GM19395 (cell line): ENCODE measurements at regions not wholly inside any gene's neighbourhood (a gene's known extent, or its start where the extent isn't known, plus 50 kb on each side); places are given as distances from the start of the nearest gene placed in this dataset.

Experiments
- ATAC-seq: cut with Tn5 transposase; IDR thresholded peaks from one replicate; pipeline ENCODE4 v1.9.1; 2021; ENCODE audit warnings: mild to moderate bottlenecking, moderate library complexity; ENCODE audit not compliant: unreplicated experiment

GRCh38 chr3:156620901-156621300, 53.5 kb upstream of the TIPARP start:
- ATAC-seq = no peak

DNA sequence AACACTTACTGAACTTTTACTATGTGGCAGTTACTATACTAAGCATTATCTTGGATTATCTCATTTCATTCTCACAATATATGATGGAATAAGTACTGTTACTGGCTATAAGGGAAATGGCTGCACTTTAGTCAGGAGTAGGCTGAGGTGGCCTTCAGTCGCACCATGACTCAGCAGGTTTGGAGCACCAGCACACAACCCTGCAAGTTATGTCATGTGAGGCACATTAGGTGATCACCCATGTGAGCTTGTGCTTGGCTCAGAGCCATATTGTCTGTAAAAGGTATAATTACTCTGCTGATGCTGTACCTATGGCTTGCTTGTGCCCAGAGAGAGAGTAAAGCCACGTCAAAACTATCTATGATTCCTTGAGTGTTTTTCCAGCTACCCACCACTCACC, 54.1 kb upstream of the TIPARP start:
- ATAC-seq = no peak

GRCh38 chr3:156619376-156619775, 55.0 kb upstream of the TIPARP start:
- ATAC-seq = no peak

- no peak for ATAC-seq
Measured at GRCh38 chr3:156617781-156618180, 56.6 kb upstream of the TIPARP start.

DNA sequence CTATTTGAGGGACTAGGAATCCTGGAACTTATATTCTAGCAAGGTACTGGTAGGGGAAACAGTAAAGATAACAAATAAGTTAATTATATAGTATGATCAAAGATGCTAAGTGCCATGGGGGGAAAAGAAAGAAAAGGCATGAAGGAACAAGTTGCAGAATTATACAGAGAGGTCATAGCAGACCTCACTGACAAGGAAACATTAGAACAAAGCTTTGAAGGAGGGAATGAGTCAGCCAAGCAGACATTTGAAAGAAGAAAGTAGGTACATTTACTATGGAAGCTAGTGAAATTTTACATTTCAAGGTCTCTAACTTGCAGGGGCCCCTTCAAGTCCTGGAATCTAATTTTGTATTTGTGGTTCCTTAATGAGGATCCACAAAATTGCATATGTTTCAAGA, 57.2 kb upstream of the TIPARP start:
- ATAC-seq = no peak

- no peak for ATAC-seq
Measured at GRCh38 chr3:156615592-156616173, 58.7 kb upstream of the TIPARP start.

DNA sequence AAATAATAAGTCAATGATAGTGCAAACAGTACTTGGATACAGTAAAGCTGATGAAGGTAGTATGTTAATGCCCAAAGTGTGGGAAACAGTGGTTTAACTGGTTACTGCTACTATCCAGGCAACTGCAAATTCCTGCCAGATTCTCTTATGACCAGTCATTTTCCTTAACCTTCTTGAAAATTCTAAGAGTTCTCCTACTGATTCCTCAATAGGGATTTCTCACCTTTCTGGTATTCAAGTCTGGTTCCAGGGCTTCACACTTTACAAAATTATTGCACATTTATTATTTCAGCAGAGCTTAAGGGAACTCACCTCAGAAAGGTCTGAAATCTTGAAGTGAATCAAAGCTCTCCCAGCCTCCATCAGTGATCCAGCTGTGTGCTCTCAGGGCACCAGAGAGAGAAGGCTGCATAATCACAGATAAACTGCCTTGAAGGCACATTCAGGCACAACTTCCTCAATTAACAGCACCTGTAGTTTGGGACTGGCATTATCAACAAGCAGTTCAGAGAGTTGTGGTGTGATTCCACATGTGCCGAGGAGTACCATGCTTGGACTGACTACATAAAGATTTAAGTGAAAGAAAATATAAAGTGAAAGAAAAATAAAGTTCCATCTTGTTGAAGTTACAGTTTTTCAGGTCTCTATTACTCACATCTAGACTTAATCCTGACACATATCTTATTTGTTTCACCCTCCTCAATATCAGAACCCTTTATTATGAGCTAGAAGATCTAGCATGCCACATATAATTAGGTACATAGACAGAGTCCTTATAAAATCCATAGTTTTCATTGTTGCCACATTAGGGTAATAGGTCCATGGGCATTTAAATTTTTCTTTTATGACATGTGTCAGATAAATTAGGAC, 59.5 kb upstream of the TIPARP start:
- ATAC-seq = no peak

DNA sequence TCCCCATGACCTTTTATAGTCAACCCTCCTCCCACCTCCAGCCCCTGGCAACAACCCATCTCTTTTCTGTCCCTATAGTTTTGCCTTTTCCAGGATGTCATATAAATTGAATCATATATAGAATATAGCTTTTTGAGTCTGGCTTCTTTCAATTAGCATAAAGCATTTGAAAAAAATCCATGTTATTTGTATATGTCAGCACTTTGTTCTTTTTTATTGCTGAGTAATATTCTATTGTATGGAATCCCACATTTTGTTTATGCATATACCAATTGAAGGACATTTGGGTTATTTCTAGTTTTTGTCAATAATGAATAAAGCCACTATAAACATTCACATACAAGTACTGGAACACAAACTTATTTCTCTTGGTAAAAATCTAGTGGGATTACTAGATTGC, 58.0 kb upstream of the SSR3 start:
- ATAC-seq = no peak

DNA sequence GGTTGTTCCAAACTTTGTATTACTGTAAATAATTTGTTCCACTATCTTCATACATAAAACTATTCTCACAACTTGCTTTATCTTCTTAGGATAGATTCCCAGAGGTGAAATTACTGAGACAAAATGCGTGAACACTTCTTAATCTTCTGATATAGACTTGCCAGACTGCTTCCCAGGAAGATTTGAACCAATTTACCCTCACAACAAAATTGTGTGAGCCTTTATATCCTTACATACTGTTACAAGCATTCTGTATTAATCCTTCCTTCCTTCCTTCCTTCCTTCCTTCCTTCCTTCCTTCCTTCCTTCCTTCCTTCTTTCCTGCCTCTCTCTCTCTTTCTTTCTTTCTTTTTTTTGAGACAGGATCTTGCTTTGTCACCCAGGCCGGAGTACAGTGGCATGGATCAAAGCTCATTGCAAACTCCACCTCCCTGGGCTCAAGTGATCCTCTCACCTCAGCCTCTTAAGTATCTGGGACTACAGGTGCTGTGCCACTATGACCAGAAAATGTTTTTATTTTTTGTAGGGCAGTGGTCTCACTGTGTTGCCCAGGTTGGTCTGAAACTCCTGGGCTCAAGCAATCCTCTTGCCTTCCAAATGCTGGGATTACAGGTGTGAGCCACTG, 57.1 kb upstream of the SSR3 start:
- no peak for ATAC-seq

DNA sequence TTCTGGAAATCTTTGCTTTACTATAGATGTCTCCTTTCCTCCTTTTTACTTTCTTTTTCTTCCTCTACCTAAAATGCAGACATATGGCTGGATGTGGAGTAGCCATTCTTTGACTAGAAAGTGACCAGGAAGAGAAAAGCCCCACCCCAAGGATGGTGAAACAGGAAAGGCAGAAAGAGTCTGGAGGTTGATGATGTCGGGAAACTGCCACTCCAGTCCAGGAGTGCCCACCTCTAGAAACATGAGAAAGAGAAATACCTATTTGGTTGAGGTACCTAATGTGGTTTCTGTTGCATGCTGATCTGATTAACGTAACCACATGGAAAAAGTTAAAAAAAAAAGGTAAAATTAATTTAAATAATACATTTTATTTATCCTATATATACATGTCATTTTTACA, 55.2 kb upstream of the SSR3 start:
- no peak for ATAC-seq

DNA sequence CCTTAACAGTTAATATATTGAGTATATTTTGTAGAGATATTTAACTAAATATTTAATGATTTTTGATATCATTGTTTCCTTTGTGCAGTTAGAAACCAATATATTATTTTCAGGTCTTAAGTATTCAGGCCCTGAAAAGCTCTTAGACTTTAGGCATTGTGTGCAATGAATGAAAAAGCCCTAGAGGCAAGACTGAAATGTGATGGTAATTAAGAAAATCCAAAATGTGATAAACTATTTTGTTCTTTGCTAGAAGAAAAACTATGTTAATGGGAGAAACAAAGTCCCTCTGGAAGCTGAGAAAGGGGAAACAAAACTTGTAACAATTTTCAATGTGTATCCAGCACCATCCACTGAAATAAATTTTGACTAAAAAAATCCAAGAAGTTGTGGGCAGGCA, 54.6 kb upstream of the SSR3 start:
- ATAC-seq = no peak

- ATAC-seq = no peak
Measured at GRCh38 chr3:156608601-156609514, 53.9 kb upstream of the SSR3 start.

DNA sequence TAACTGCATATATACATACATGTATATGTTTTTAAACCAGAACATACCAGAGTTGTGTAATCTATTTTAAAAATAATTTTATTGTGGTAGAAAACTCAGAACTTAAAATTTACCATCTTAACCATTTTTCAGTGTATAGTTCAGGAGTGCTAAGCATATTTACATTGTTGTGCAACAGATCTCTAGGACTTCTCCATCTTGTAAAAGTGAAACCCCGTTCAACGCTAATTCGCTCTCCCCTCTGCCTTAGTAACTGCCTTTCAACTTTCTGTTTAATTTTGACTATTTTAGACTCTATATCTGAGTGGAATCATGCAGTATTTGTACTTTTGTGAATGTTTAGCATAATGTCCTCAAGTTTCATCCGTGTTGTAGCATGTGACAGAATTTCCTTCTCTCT, 51.8 kb upstream of the SSR3 start:
- ATAC-seq = peak; percentile 75

GRCh38 chr3:156605686-156606605, 51.0 kb upstream of the SSR3 start:
- peak; percentile 46 for ATAC-seq

- no peak for ATAC-seq
Measured at GRCh38 chr3:156604642-156605144, 49.8 kb upstream of the SSR3 start.
